Left lobe of liver (tissue), 2 donors: ENCODE measurements at regions not wholly inside any gene's neighbourhood (a gene's known extent, or its start where the extent isn't known, plus 50 kb on each side); places are given as distances from the start of the nearest gene placed in this dataset.
A peak's percentile ranks its signal among the peaks of the same experiment; 100 is the strongest.

Experiments
- ATAC-seq: fragments of 200-7000 bp; cut with Tn5 transposase; one replicate; pipeline ENCODE4 v1.9.1; 2020; ENCODE audit warnings: mild to moderate bottlenecking, moderate library complexity
- DNase-seq: peaks from one replicate; pipeline ENCODE4 v3.0.0-alpha.2; 2020; ENCODE audit warnings: low spot score
- donor health status: DM: no; HTN: no; CAD: no; lungs with moderate emphysema.
- donor health status: DM: no; HTN: yes; CAD: no.

DNA sequence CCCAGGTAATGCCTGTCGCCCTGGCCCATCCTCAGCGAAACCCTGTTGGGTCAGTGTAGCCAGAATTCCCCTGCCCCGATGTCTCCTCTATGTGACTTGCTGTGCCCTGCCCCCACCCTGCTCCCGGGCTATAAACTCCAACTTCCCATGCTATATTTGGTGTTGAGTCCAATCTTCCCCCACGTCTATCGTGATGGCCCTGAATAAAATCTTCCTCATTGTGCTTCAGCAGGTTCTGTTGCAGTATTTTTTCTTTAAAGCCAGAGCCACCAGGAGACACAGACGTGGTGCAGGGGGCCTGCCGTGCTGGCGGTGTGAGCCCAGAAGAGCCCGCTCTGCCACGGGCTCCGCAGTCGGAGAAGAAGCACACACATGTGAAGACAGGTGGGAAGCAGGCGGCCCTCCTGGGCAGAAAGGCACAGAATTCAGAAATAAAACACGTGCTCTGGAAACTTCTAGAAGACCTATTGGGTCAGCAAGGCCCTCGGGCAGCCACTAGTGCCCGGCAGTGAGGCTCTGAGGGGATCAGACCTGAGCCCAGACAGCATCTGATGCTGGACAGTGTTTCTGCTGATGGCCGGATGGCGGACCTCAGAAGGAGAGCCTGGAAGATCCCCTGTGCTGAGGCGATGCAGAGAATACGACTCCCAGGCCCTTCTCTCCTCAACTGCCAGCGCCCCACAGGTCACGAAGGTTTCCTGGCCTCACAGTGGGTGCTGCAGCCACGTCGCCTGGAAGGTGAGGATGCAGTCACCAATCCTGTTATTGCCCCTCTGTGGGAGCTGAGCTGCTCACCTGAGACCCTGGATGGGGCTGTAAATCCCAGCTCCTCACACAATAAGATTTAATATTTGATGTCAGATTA is 501.9 kb downstream of the BRD1 start:
- peak; percentile 35 for DNase-seq

DNA sequence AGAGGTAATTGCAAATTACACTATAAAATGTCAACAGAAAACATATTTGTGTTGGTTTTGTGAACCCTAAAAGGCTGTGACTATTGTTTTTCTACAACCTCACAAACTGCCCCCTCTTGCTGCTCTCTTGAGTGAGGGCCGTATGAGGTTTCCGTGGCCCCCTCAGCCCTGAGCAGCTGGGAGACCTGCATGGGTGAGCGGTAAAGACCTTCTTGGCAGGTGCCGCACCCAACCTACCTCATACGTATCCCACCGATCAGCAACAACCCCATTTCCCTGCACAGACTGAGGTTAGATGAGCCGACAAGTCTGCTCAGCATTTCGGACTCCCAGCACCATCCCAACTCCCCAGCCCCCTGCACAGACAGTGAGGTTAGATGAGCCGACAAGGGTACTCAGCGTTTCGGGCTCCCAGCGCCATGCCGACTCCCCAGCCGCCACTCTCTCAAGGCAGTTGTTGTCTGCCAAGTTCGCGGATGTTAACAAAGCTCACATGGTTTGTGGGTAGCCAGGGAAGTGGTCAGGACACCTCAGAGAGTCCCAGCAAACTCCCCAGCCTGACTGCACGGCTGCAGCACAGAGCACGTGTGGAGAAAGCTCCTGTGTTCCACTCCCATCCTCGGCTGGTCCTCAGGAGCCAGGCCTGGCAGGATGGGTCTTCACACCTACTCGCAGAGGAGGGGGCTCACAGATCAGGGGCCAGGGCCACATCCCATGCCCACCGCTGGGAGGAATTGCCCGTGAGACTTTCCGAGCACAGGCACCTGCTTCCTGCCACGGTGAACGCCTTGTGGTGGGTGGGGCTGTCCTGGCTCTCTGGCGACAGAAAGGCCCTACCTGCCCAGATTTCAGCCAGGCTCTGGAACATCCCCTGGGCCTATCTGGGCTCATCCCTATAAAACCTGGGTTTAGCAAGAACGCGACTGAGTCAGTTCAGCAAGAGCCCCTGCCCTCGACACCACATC is 502.9 kb downstream of the BRD1 start:
- peak; percentile 22 for DNase-seq
- ATAC-seq = no peak

More for the DNA sequence above, 501.9 kb downstream of the BRD1 start:
- no peak for ATAC-seq

DNA sequence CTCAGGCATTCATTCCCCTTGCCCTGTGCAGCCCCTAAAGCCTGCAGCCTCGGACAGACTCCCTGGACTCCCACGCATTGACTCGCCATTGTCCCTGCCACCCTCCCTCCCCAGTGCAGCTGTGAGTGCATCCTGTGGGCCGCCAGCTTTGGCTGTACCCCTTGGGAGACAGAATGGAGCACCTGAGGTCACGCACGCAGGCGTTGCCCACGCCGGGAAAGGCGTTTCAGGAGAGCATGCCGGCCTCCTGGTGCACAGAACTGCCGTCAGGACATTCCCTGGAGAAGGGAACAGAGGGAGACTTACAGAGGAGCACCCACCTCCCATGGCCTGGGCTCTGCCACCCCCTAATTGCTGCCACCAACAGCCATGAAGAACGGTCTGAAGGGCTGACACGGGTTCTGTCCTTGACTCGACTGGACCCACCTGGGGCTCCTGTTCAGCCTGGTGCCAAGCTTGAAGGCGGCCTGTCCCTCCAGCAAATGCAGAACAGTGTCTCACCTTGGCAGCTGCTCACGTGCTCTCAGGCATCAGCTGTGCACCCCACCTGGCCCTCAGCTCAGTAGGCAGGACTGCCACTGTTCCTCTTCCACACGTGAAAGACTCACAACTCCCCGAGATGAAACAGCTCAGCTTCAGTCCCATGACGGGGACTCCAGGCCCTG is 503.8 kb downstream of the BRD1 start:
- DNase-seq = peak; percentile 32
- ATAC-seq = no peak

DNA sequence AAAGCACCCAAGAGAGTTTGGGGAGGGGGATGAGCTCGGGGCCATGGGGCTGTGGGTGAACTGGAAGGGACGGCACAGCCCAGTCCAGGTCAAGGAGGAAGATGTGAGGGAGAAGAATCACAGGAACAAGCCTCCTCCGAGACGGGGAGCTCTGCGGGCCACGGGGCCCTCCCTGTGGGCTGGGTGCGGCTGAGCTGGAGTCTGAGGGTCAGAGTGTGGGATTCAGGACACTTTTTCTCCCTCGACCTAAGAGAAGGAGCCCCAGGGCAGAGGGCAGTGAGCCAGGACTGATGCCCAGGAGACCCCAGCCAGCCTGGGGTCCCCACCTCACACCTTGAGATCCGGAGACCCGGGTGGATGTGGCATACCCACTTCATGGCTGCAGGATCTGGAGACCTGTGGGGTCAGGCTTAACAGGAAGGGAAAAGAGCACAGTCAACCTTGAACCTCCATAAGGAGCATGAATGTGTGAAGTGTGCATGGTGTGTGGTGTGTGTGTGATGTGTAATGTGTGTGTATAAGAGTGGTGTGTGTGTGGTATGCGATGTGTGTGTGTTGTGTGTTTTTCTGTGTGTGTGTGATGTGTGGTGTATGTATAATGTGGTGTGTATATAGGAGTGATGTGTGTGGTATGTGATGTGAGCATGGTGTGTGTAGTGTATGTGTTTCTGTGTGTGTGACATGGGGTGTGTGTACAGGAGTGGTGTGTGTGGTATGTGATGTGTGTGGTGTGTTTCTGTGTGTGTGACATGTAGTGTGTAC is 504.6 kb downstream of the BRD1 start:
- DNase-seq = peak; percentile 34

DNA sequence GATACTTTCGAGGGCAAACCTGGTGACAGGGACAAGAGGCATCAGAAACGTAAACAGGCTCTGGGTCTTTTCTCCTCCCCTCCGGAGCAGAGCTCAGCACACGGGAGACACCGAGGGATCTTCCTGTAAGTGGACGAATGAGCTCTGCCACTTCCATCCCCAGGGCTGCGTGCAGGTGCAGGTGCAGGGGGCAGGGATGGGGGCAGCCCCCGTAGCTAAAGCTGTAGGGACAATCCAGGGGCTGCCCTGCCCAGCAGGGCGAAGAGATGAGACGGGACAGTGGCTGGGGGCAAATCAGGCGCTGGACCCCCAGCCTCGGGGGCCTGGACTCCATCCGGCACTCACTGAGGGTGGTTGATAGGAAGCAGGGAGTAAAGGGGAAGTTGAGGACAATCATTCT is 505.4 kb downstream of the BRD1 start:
- ATAC-seq (no peak), DNase-seq (peak; percentile 18)

More for the DNA sequence above, 504.6 kb downstream of the BRD1 start:
- ATAC-seq = no peak

DNA sequence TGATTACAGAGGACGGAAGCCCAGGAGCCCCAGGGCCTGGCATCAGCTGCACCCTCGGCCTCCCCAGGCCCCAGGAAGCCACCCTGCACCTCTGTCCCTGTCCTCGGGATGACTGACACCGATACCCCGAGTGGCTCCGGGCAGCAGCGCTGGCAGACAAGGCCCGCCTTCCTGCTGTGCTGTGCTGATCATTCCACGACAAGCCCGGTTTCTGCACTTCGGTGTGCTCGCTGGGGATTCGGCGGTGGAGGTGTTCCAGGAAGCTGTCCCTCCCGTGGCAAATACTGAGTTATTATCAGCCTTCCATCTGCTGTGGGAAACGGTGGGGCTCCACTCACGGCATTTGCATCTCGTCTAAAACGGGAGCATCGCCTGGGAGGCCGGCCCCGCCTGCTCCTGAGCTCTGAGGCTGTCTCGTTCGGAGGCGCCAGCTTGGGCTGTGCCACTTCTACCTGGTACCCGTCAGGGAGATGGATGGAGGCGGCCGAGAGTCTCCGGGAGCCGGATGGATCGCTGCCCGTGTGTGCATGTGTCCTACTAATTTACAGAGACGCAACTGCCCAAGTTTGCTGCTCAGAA is 506.1 kb downstream of the BRD1 start:
- ATAC-seq (no peak), DNase-seq (peak; percentile 32)

DNA sequence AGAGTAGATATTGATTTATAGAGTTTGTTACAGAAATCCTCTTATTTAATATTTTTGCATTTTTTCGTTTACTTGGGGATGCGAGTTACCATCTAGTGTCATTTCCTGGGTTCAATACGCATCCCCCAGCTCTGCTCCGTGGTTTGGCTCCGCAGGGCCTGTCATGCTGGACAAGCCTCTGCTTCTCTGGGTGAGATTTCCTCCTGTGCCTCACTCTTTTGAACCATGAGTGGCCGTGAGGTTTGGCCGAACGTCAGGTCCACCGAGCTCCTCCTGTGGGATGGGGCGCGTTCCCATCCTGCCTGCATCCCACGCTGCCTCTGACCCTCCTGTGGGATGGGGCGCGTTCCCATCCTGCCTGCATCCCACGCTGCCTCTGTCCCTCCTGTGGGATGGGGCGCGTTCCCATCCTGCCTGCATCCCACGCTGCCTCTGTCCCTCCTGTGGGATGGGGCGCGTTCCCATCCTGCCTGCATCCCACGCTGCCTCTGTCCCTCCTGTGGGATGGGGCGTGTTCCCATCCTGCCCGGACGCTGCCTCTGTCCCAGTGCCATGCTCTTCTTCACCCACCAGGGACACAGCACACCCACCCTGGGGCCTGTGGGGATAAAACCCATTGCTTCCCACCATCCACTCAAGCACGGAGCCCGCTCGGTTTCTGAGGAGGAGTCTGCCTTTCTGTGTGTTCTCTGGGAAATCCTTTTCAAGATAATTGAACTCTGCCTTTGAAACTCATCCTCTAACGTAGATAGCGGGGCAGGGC is 506.8 kb downstream of the BRD1 start:
- no peak for ATAC-seq

DNA sequence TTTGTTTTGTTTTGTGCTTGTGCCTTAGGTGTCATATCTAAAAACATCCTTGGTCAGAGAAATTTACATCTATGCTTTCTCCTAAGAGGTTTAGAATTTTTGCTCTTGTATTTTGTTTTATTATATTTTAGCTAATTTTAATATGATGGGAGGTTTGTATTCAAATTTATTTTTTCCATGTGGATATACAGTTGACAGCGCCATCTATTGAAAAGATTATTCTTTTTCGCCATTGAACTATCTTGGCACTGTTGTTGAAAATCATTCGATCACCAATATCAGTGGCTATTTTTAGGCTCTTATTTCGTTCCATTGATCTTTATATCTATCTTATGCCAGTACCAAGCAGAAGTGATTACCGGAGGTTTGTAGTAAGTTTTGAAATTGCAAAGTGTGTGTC is 510.3 kb downstream of the BRD1 start:
- ATAC-seq = no peak

More for the DNA sequence above, 506.8 kb downstream of the BRD1 start:
- DNase-seq = peak; percentile 21

DNA sequence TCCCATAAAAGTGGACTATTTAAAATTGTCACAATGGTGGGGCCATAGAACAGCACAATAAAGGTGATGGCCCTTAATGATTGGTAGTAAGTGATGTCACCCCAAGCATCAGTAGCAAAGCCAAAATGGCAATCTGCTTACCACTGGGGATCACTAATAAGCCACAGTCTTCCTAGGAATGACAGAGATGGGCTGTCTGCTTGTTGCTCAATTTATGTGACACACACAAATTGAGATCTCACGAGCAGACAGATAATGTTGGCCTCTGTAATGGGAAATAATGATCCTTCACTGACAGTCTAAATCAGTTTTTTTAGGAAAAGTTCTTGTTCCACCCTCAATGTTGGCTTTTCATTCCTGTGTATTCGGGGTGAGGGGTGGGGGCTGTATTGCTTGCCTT is 515.1 kb downstream of the BRD1 start:
- DNase-seq (no peak), ATAC-seq (no peak)

More for the DNA sequence above, 510.3 kb downstream of the BRD1 start:
- no peak for DNase-seq

DNA sequence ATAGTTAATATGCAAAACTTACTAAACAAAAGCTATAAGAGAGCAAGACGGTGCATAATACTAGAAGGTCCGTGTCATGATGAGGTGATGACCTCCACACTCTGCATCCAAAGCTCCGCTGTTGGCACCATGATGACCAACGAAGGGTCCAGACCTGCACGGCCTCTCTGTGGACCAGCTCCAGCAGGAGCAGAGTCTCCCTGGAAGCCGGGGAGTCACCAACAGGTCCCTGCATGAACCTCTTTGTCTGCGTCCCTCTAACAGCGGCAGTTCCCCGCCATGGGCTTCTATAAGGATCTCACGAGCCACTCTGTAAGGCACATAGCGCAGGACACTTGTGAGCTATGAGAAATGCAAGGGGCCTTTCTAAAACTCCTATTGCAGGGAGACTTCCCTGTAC is 517.3 kb downstream of the BRD1 start:
- peak; percentile 8 for DNase-seq
- ATAC-seq = no peak

DNA sequence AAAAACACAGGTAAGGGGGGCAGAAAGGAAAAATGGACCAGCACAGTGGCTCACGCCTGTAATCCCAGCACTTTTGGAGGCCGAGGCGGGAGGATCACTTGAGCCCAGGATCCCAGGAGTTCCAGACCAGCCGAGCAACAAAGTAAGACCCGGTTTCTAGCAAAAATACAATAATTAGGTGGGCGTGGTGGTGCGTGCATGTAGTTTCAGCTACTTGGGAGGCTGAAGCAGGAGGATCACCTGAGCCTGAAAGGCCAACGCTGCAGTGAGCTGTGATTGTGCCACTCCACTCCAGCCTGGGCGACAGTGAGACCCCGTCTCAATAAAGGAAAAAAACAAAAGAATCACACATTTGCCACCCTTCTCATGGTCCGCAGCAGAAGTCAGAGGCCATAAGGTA is 519.4 kb downstream of the BRD1 start:
- ATAC-seq (no peak), DNase-seq (peak; percentile 16)

DNA sequence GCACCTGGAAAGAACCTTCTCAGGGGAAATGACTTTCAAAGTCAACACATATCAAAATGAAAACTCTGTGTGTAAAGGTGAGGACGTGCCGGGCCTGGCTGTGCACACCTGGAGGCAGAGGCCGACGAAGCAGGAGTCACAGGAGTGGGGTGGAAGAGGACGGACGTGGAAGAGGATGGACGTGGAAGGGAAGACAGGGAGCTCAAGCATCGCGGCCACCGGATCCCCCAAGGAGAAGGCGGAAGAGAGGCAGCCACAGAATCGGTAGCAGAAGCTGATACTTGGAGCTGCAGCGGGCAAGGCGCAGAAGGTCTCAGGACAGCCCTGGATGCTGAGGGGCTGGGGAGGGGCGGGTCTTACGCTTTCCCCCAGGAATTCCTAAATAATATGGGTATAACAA is 519.8 kb downstream of the BRD1 start:
- DNase-seq = peak; percentile 27
- ATAC-seq = no peak

DNA sequence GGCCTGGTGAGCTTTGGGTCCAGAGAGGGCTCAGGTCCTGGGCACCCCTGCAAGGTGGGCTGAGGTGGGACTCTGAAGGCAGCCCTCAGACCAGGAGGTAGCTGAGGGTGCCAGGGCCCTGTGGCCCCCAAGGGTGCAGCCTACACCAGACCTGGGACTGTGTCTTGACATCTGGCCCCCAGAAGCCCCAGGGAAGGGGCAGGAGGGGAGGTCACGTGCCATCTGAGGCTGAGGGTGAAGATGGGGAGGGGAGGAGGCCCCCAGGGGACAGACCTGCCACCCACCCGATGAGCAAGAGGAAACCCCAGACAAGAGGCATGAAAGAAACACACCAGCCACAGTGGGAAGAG is 520.2 kb downstream of the BRD1 start:
- ATAC-seq (no peak), DNase-seq (peak; percentile 28)

DNA sequence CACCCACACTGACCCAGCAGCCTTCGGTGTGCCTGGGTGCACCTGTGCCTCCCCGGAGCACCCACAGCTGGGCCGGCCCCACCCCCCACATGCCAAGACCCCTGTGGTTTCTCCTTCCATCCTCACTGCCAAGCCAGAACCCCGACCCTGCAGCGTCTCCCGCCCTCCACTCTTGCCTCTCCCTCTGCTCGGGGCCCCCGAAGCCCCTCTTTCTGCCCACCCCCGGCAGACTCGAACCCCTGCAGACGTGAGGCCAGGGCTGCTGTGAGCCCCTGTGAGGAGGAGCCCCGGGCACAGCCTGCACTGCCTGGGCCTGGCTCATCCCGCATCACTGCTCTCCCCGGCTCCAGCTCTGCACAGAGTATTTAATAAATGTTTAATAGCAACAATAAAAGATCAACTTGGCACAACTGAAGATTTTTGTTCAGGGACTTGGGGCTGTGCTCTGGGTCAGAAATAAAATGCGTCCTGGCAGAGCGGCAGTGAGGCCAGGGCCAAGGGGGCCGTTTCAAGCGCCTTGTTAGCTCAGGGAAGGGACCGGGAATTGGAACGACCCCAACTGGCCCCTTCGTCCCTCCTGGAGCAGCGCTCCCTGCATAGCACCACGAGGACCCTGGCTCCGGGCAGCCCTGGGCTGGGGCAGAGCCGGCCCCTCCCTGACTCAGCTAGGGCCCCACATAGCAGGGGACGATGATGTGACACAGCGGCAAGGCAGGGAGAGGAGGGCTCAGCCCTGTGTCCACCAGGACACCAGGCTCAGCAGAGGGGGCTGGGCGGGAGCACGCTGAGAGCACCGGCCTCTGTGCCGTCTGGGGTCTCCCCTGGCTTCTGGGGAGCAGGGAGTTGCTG is 520.8 kb downstream of the BRD1 start:
- no peak for ATAC-seq
- peak; percentile 38 for DNase-seq

DNA sequence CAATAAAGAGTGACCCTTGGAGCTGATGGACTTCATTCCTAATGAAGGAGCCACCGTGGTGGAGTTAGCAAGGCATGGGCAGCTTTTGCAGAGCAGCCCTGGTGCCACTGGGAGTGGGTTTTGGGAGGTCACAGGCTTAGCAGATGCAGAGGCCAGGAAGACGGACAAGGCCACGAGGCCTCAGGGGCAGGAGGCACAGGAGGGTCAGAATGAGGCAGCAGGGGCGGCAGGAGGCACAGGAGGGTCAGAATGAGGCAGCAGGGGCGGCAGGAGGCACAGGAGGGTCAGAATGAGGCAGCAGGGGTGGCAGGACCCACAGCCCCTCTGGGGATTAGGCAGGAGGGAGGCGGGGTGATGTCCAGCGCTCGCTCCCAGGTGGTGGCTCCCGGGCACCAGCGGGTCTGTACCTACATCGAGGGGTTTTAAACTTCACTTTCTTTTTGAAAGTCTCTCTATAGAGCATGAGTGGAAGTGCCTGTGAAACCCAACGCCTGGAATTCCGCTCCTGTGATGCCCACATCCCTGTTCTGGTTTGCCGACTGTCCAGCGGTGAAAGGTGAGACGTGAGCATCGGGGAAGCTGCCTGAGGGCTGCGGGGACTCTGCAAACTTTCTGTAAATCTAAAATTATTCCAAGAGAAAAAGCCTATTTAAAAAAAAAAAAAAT is 521.6 kb downstream of the BRD1 start:
- ATAC-seq (no peak), DNase-seq (peak; percentile 31)

DNA sequence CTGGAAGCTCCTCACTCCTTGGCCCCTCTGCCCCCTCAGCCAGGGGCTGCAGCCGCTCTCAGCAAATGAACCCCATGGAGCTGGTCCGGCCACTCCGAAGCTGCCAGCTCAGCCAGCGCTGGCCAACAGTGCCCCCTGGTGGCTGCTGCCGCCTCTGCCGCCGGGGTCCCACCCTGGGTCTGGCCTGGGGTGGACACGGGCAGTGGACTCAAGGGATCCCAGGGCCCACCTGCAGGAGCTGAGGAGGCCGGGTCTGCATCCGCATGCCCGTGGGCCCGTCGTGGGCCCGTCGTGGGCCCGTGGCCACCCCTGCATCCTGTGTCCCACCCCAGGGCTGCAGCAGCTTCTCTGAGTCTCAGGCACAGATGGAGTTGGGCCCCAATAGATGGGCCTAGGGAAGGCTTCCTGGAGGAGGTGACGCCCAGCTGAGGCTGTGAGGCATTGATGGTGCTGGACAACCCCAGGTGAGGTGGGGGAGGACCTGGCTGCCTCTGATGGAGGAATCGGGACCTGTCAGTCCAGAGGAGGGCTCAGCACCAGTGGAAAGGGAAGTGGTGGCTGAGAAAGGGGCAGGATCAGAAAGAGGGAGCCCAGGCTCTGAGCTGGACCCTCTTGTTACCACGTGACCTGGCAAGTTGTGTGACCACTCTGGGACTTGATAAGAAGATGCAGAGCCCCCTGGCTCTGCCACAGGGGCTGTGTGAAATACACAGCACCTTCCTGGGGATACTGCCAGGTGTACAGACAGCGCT is 522.3 kb downstream of the BRD1 start:
- ATAC-seq = peak; percentile 96

More for the DNA sequence above, 522.3 kb downstream of the BRD1 start:
- peak; percentile 72 for DNase-seq
